HG02759 (cell line): ENCODE measurements at regions not wholly inside any gene's neighbourhood (a gene's known extent, or its start where the extent isn't known, plus 50 kb on each side); places are given as distances from the start of the nearest gene placed in this dataset.

Source experiments
- ATAC-seq: cut with Tn5 transposase; IDR thresholded peaks from one replicate; pipeline ENCODE4 v1.9.1; 2021; ENCODE audit warnings: mild to moderate bottlenecking, moderate library complexity; ENCODE audit not compliant: unreplicated experiment

GRCh38 chr11:29373725-29374124 lies 643.1 kb downstream of the KCNA4 start:
- ATAC-seq = no peak

GRCh38 chr11:29368126-29368525 lies 648.7 kb downstream of the KCNA4 start:
- no peak for ATAC-seq

GRCh38 chr11:29364006-29364405 lies 652.8 kb downstream of the KCNA4 start:
- ATAC-seq = no peak

GRCh38 chr11:29361369-29361768 lies 655.5 kb downstream of the KCNA4 start:
- ATAC-seq = no peak

- no peak for ATAC-seq
Observed at GRCh38 chr11:29353833-29354232, 663.0 kb downstream of the KCNA4 start.

GRCh38 chr11:29352273-29352795 lies 664.5 kb downstream of the KCNA4 start:
- no peak for ATAC-seq

- ATAC-seq = peak; percentile 57
Observed at GRCh38 chr11:29351301-29351873, 665.4 kb downstream of the KCNA4 start.

- ATAC-seq = peak; percentile 98
Observed at GRCh38 chr11:29343465-29344333, 673.1 kb downstream of the KCNA4 start.

- ATAC-seq = no peak
Observed at GRCh38 chr11:29336727-29337575, 679.9 kb downstream of the KCNA4 start.

GRCh38 chr11:29334776-29335130 lies 682.1 kb downstream of the KCNA4 start:
- ATAC-seq = no peak

- ATAC-seq = peak; percentile 93
Observed at GRCh38 chr11:29333993-29334775, 682.6 kb downstream of the KCNA4 start.

GRCh38 chr11:29331451-29332010 lies 685.3 kb downstream of the KCNA4 start:
- ATAC-seq = no peak

GRCh38 chr11:29328961-29329441 lies 687.8 kb downstream of the KCNA4 start:
- no peak for ATAC-seq

- ATAC-seq = no peak
Observed at GRCh38 chr11:29327891-29328290, 688.9 kb downstream of the KCNA4 start.

- no peak for ATAC-seq
Observed at GRCh38 chr11:29326757-29327156, 690.1 kb downstream of the KCNA4 start.

- ATAC-seq = no peak
Observed at GRCh38 chr11:29324328-29324727, 692.5 kb downstream of the KCNA4 start.

GRCh38 chr11:29321293-29322132 lies 695.3 kb downstream of the KCNA4 start:
- no peak for ATAC-seq

- no peak for ATAC-seq
Observed at GRCh38 chr11:29320196-29320595, 696.6 kb downstream of the KCNA4 start.

- no peak for ATAC-seq
Observed at GRCh38 chr11:29319210-29319609, 697.6 kb downstream of the KCNA4 start.
